ENCODE measurements at regions not wholly inside any gene's neighbourhood (a gene's known extent, or its start where the extent isn't known, plus 50 kb on each side); places are given as distances from the start of the nearest gene placed in this dataset.
"Not testable (repeated sequence)": the region's sequence is repeated elsewhere in the genome, so short reads cannot be mapped to it uniquely, and the experiment has no call there.

GRCh38 chr15:77944002-77944867 lies 133.3 kb downstream of the TBC1D2B start:
- no peak for DNase-seq (ENCODE audit: insufficient read length, low spot score)

GRCh38 chr15:77942611-77943211 lies 134.8 kb downstream of the TBC1D2B start:
- no peak for DNase-seq (ENCODE audit: insufficient read length, low spot score)
- no peak for FAIRE-seq

More at GRCh38 chr15:77944002-77944867, 133.3 kb downstream of the TBC1D2B start:
- FAIRE-seq: no peak

GRCh38 chr15:77941090-77941827 lies 136.3 kb downstream of the TBC1D2B start:
- FAIRE-seq: not testable (repeated sequence)

GRCh38 chr15:77940381-77940947 lies 137.0 kb downstream of the TBC1D2B start:
- DNase-seq (ENCODE audit: insufficient read length, low spot score) (no peak), FAIRE-seq (no peak)

More at GRCh38 chr15:77941090-77941827, 136.3 kb downstream of the TBC1D2B start:
- DNase-seq (ENCODE audit: insufficient read length, low spot score): not testable (repeated sequence)

GRCh38 chr15:77939851-77940250 lies 137.7 kb downstream of the TBC1D2B start:
- DNase-seq (ENCODE audit: insufficient read length, low spot score): no peak
- FAIRE-seq: no peak

- not testable (repeated sequence) for FAIRE-seq; DNase-seq (ENCODE audit: insufficient read length, low spot score)
Measured at GRCh38 chr15:77939026-77939425, 138.5 kb downstream of the TBC1D2B start.

GRCh38 chr15:77938546-77938945 lies 139.0 kb downstream of the TBC1D2B start:
- FAIRE-seq; DNase-seq (ENCODE audit: insufficient read length, low spot score): not testable (repeated sequence)

- DNase-seq (ENCODE audit: insufficient read length, low spot score); FAIRE-seq: not testable (repeated sequence)
Measured at GRCh38 chr15:77936567-77936966, 140.9 kb downstream of the TBC1D2B start.

- DNase-seq (ENCODE audit: insufficient read length, low spot score); FAIRE-seq: not testable (repeated sequence)
Measured at GRCh38 chr15:77934516-77934915, 143.0 kb downstream of the TBC1D2B start.

- not testable (repeated sequence) for DNase-seq (ENCODE audit: insufficient read length, low spot score); FAIRE-seq
Measured at GRCh38 chr15:77930907-77931306, 146.6 kb downstream of the TBC1D2B start.

- not testable (repeated sequence) for DNase-seq (ENCODE audit: insufficient read length, low spot score); FAIRE-seq
Measured at GRCh38 chr15:77930490-77930889, 147.0 kb downstream of the TBC1D2B start.

- not testable (repeated sequence) for FAIRE-seq; DNase-seq (ENCODE audit: insufficient read length, low spot score)
Measured at GRCh38 chr15:77926789-77927188, 150.7 kb downstream of the TBC1D2B start.

- not testable (repeated sequence) for FAIRE-seq
Measured at GRCh38 chr15:77926296-77926695, 151.2 kb downstream of the TBC1D2B start.

GRCh38 chr15:77925101-77925500 lies 152.4 kb downstream of the TBC1D2B start:
- not testable (repeated sequence) for DNase-seq (ENCODE audit: insufficient read length, low spot score); FAIRE-seq

More at GRCh38 chr15:77926296-77926695, 151.2 kb downstream of the TBC1D2B start:
- not testable (repeated sequence) for DNase-seq (ENCODE audit: insufficient read length, low spot score)

- no peak for FAIRE-seq
- no peak for DNase-seq (ENCODE audit: insufficient read length, low spot score)
Measured at GRCh38 chr15:77921664-77922063, 155.8 kb downstream of the TBC1D2B start.

GRCh38 chr15:77916966-77917635 lies 160.4 kb downstream of the TBC1D2B start:
- not testable (repeated sequence) for DNase-seq (ENCODE audit: insufficient read length, low spot score); FAIRE-seq

GRCh38 chr15:77915961-77916330 lies 161.6 kb downstream of the TBC1D2B start:
- not testable (repeated sequence) for DNase-seq (ENCODE audit: insufficient read length, low spot score); FAIRE-seq

- FAIRE-seq (no peak), DNase-seq (ENCODE audit: insufficient read length, low spot score) (no peak)
Measured at GRCh38 chr15:77915261-77915960, 162.1 kb downstream of the TBC1D2B start.

- DNase-seq (ENCODE audit: insufficient read length, low spot score); FAIRE-seq: not testable (repeated sequence)
Measured at GRCh38 chr15:77914531-77914930, 163.0 kb downstream of the TBC1D2B start.

Data from HTR-8/SVneo (cell line).